ENCODE measurements at regions not wholly inside any gene's neighbourhood (a gene's known extent, or its start where the extent isn't known, plus 50 kb on each side); places are given as distances from the start of the nearest gene placed in this dataset.

GRCh38 chr10:21183025-21183424, 285.9 kb upstream of the NEBL start:
- no peak for TF ChIP-seq EZH2 (IDR thresholded peaks at IDR 0.05; ENCODE audit: borderline replicate concordance, low read depth, low read length, severe bottlenecking)
- TF ChIP-seq CTCF (IDR thresholded peaks at IDR 0.05; ENCODE audit: borderline replicate concordance, extremely low read depth, low read length, poor library complexity, severe bottlenecking): no peak

Data from DND-41 (cell line).